ENCODE measurements at regions not wholly inside any gene's neighbourhood (a gene's known extent, or its start where the extent isn't known, plus 50 kb on each side); places are given as distances from the start of the nearest gene placed in this dataset.
A peak's percentile ranks its signal among the peaks of the same experiment; 100 is the strongest.
"Not testable (repeated sequence)": the region's sequence is repeated elsewhere in the genome, so short reads cannot be mapped to it uniquely, and the experiment has no call there.

DNA sequence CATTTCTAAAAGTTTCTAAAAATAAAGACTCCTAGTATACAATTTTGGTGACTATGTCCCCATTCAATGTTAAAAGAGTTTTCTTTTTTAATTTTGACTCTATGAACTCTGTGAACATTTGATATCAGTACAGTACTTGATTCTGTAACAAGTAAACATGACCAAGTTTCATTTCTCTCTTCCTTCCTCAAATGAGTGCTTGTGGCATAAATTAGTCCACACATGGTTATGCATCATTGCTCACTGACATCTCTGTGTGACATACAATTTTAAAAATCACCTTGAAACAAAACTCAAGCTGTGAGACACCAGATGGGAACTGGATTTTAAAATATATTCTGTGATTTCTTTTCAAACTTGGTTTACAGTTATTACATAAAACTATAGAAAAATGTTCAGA lies 253.9 kb upstream of the MDGA2 start:
- DNase-seq: no peak

GRCh38 chr14:47921133-47921532 lies 245.7 kb upstream of the MDGA2 start:
- DNase-seq: no peak

GRCh38 chr14:47919997-47920396 lies 244.6 kb upstream of the MDGA2 start:
- DNase-seq: no peak

DNA sequence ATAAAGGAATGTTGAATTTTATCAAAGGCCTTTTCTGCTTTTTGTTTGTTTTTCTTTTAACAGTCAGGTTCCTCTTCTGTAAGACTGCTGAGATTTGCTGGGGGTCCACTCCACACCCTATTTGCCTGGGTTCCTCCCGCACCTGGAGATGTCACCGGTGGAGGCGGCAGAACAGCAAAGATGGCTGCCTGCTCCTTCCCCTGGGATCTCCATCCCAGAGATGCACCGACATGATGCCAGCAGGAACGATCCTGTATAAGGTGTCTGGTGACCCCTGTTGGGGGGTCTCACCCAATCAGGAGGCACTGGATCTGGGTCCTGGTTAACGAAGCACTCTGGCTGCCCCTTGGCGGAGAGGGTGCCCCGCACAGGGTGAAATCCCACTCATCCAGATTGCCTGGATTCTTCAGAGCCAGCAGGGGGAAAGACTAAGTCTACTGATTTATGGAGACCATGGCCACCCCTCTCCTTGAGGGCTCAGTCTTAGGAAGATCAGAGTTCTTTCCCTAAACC lies 244.0 kb upstream of the MDGA2 start:
- DNase-seq: no peak

- peak; percentile 9 for DNase-seq
Observed at GRCh38 chr14:47917344-47917954, 242.0 kb upstream of the MDGA2 start.

- DNase-seq: not testable (repeated sequence)
Observed at GRCh38 chr14:47901141-47901540, 225.7 kb upstream of the MDGA2 start.

- no peak for DNase-seq
Observed at GRCh38 chr14:47899685-47900084, 224.3 kb upstream of the MDGA2 start.

- no peak for DNase-seq
Observed at GRCh38 chr14:47874350-47874749, 198.9 kb upstream of the MDGA2 start.

DNA sequence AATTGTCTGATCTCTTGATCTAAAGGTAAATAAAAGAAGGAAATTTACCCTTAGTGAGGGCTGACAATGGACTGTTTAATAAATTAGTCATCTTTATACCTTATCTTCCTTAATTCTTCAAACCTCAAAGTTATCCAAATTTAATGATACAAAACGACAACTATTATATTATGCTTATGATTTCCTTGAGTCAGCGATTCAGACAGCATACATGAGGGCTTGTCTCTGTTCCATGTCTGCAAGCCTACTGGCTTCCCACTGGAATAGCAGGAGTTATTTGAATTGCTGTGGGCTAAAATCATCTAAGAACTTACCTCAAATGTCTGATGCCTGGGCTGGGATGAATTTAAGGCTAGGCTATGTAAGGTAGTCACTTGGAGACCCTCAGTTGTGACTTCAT lies 197.2 kb upstream of the MDGA2 start:
- no peak for DNase-seq

GRCh38 chr14:47863441-47863840 lies 188.0 kb upstream of the MDGA2 start:
- DNase-seq: no peak

DNA sequence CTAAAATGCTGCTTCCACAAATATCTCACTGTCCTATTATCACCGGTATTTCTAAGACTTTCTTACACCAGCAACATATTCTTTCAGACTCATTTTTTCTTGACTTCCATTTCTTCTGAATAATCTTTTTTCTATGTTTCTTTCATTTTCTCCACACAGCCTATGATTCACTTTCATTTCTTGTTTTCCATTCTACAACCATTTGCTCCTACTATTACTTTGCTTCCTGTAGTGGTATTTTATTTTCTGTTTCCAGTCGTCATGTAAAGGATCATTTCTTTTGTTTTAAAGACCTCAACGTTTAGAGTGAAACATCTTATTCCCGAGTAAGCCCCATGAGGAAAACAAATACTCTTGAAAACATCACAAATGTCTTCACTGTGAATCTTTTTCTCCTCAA lies 182.2 kb upstream of the MDGA2 start:
- DNase-seq: no peak

GRCh38 chr14:47852278-47852677 lies 176.9 kb upstream of the MDGA2 start:
- no peak for DNase-seq

DNA sequence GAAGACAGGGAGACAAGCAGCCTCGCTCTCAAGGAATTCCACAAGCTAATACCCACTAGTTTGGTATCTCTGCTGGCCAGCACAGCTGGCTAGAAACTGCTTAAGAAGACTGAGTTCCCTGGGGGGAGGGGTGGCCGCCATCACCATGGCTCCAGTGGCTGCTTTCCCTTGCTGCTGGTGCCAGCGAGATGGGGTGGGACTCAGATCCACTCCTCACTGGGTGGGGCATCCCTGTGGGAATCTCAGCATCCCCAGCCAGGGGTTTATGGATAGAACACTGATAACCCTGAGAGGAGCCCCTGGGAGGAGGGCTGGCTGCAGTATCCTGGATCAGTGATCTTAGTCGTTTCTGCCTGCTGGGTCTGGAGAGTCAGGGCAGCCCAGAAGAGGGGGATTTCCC lies 170.6 kb upstream of the MDGA2 start:
- DNase-seq: no peak

DNA sequence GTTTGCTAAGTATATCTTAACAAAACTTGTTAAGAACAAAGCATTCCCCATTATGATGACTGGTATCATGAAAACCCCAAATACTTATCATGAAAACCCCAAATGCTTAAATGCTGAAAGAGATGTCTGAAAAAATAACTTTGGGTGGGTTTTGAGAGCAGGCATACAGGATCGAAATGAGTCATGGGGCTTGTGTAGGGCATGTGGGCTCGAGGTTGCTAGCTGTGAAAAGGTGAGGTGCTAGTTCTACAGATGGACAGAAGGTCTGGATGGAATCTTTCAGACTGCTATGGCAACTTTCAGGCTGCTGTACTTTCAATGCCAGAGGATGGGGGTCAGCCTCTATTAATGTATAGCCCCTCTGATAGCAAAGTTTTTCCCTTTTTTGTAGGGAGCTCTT lies 167.8 kb upstream of the MDGA2 start:
- no peak for DNase-seq

- DNase-seq: no peak
Observed at GRCh38 chr14:47833011-47833410, 157.6 kb upstream of the MDGA2 start.

DNA sequence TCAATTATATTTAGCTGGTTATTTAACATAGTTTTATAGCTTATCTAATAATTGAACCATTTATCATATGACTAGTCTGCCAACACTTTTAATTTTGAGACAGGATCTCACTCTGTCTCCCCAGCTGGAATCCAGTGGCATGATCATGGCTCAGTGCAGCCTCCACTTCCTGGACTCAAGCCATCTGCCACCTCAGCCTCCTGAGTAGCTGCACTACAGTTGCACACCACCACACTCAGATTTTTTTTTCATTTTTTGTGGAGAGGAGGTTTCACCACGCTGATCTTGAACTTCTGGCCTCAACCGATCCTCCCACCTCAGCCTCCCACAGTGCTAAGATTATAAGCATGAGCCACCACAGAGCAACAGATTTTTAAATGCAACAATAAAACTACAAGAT lies 151.4 kb upstream of the MDGA2 start:
- DNase-seq: no peak

DNA sequence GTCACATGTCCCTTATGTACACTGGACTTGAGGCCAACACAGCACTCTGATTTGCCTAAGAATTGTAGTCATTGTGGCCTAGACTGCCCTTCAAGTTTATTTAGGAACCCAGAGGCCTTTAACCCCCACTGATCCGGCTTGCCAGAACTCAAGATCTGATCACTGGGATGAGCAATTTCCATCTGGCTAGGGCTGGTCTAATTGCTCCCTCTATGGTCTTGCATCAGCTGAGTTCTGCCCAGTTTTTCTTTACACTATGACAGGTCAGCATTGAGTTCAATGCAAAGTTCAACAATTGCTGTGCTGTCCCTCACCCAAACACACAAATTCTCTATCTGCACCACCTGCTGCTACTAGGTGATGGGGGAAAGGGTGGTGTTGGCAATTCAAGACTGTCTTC lies 146.9 kb upstream of the MDGA2 start:
- no peak for DNase-seq

DNA sequence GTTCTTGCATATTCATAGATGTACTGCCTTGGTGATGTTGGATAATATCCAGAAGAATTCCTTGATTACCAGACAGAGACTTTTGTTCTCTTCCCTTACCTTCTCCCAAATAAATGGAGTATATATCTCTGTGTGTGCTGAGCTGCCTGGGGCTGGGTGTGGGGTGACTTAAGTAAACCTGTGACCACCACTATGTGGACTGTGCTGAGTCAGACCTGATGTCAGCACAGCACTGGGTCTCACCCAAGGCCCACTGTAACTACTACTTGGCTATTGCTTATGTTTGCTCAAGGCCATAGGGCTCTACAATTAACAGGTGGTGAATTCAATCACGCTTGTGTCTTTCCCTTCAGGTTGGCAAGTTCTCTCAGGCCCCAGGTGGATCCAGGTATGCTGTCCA lies 145.7 kb upstream of the MDGA2 start:
- DNase-seq: no peak

GRCh38 chr14:47790477-47790876 lies 115.1 kb upstream of the MDGA2 start:
- no peak for DNase-seq

GRCh38 chr14:47785058-47785457 lies 109.7 kb upstream of the MDGA2 start:
- DNase-seq: no peak

DNA sequence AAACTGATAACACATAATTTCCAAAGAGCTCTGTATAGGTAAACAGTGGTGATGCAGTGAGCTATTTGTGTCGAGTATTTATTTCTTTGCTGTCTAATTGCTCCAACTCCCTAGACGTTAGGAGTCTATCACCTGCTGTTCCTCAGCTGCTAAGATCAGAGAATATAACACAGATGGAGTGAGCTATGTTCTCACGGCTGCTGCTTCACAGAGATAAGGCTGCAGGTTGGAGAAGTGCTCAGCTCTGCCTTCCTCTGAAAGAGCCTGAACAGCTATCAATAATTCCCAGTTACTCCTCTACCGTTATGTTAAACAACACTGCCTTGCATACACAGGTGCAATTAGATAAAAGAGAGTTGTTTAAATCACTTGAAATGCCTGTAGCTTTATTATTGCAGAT lies 103.2 kb upstream of the MDGA2 start:
- no peak for DNase-seq

DNA sequence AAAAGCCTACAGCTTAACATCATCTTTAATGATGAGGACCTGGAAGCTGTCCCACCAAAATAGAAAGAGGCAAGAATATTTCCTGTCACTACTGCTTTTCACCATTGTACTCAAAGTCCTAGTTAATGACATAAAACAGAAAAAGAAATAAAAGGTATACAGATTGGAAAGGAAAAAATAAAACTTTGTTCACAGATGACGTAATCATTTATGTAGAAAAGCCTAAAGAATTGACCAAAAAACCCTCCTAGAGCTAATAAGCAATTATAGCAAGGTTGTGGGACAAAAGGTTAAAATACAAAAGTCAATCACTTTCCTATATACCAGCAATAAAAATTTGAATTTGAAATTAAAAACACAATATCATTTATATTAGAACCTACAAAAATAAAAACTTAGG lies 97.2 kb upstream of the MDGA2 start:
- DNase-seq: no peak

GRCh38 chr14:47763188-47763854 lies 87.9 kb upstream of the MDGA2 start:
- DNase-seq: no peak

DNA sequence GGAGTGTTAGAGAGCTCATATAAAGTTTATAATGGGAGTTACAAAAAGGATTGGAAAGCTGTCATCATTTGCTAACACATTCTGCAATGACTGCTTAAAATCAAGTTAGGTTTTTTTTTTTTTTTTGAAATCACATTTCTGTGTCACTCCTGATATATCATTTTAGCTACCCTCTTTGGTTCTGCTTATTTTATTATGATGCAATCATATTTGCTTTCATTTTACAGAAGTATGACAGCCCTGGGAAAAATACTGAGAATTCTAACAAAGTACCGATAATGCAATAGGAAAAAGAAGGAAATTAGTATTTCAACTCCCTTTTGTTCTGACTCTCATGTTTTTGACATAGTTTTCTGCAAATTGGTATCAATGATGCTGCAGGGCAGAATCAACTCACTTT lies 71.6 kb upstream of the MDGA2 start:
- DNase-seq: no peak

- DNase-seq: no peak
Observed at GRCh38 chr14:47744155-47744554, 68.8 kb upstream of the MDGA2 start.

Measured in NCI-H1092 (cell line).